Inferior parietal cortex (tissue), 1 donor: ENCODE measurements at regions not wholly inside any gene's neighbourhood (a gene's known extent, or its start where the extent isn't known, plus 50 kb on each side); places are given as distances from the start of the nearest gene placed in this dataset.
"Not testable (repeated sequence)": the region's sequence is repeated elsewhere in the genome, so short reads cannot be mapped to it uniquely, and the experiment has no call there.

ENCODE experiments used
- DNase-seq: peaks from one replicate; pipeline ENCODE4 v3.0.0-alpha.2; 2016; ENCODE audit errors: extremely low spot score

GRCh38 chr1:72428276-72428675, 145.9 kb upstream of the NEGR1 start:
- DNase-seq, result not testable (repeated sequence)

DNA sequence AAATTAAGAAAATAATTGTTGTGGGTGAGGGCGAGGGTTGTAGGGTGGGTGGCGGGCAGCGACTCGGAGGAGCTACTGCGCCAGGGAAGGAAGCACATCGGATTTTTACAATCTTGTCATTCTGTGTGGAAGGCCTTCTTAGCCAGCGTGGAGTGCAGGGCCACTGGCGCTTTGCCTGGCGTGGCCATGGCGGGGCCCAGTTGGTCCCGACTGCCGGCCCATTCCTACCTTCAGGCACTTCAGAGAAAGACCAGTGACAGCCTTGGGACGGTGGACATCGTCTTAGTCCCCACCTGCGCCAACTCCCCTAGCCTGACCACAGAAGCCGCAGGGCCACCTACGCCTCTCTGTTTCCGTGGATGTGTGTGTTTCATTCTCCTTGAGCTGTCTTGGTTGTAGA, 136.9 kb upstream of the NEGR1 start:
- DNase-seq, result no peak

DNA sequence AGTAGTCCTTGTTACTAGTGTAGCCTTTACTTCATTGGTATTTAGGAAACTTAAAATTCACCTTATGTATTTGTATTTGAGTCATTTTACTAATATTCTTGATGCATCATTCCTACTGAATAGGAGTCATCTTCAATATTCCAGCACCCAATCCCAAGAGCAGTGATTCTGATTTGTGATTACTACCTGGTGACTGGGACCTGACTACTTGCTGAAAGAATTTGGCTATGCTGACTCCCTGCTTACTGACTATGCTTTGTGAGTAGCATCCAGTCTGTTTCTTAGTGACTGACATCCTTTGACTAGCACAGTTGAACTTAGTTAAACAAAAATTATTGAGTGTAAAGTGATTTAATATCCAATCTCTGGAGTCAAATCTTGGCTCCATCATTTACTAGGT, 129.9 kb upstream of the NEGR1 start:
- no peak for DNase-seq

- no peak for DNase-seq
These were observed 117.5 kb upstream of the NEGR1 start for GRCh38 chr1:72399807-72400206.

- no peak for DNase-seq
These were observed 115.4 kb upstream of the NEGR1 start for GRCh38 chr1:72397786-72398185.

DNA sequence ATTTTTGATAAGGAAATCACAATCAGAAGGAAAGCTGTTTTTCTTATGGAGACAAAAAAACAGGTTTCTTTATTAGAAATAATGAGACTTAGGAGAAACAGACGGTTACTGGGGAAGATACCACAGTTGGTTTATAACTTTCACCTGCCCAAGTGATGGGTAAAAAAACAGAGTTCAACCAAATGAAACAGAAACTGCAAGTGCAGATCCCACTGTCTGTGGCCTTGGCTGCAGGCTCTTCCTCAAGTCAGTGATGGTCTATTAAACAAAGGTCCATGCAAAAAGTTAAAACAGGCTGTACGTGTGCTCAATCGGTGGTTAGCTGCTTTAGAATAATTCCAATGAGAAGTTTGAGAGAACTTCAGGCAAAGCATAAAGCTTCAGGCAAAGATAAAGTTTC, 112.1 kb upstream of the NEGR1 start:
- DNase-seq, result no peak

DNA sequence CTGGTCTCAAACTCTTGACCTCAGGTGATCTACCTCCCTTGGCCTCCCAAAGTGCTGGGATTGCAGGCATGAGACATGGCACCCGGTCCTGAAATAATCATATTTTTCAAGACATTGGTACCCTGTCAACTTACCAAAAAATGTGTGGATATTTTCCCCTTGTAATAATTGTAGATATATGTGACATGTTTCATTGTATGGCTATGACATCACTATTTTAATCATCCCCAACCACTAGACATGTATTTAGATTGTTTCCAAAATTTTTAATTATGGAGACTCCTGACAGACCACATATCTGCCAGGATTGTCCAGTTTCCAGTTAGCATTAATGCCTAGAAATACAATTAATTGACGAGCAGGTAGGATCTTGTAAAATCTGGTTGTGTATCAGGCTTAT, 96.7 kb upstream of the NEGR1 start:
- no peak for DNase-seq

DNA sequence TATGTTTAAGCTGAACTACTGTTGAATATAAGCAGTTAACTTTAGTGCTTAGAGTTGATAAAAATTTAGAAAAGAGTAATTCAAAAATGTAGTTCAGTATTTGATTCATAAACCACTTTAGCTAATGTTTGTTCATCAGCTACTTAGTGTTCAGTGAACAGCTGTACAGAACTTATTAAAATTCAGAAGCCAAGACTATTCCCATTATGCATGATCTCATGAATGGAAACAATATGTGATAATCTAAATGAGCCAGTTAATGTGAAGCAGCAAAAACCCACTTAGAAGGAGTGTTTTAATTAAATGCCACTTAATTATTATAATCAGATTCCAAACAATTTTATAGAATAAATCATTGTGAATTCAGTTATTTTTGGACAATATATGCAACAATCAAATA, 92.9 kb upstream of the NEGR1 start:
- DNase-seq, result no peak

DNA sequence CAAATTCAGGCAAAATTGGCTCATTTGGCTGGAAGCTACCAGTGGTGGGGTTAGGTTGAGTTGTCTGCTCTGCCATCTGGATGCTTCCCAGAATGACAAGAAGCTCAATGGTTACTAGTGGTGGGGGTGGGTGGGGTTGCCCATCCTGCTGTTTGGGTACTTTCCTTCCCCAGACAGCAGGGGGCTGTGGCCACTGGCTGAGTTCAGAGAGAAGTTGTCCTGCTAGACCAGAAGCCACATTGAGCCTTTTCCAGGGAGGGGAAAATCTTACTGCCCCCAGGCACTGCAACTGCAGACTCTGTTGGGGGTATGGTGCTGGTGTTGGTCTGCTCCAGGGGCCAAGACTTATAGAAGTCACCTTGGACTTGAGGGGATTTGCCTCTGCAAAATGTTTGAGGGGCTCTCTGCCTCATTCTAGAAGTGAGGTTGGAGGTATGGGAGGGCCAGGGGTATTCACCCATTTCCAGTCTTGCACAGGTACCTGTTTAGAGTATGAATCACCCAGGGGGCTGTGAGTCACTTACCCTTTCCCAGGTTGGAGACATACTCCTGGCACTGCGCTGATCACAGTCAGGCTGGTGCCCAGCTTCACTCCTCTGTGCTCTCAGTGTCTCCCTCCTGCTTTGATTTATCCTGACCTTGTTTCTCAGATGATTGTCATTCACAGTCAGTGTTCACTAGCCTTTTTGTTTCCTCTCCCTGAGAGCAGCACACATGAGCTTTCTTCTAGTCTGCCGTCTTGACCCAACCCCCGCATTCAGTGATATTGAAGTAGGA, 89.1 kb upstream of the NEGR1 start:
- DNase-seq, result no peak

DNA sequence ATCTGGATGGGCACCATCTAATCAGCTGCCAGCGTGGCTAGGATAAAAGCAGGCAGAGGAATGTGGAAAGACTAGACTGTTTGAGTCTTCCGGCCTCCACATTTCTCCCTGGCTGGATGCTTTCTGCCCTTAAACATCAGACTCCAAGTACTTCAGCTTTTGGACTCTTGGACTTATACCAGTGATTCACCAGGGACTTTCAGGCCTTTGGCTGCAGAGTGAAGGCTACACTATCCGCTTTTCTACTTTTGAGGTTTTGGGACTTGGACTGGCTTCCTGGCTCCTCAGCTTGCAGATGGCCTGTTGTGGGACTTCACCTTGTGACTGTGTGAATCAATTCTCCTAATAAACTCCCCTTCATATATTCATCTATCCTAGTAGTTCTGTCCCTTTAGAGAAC, 88.5 kb upstream of the NEGR1 start:
- not testable (repeated sequence) for DNase-seq

DNA sequence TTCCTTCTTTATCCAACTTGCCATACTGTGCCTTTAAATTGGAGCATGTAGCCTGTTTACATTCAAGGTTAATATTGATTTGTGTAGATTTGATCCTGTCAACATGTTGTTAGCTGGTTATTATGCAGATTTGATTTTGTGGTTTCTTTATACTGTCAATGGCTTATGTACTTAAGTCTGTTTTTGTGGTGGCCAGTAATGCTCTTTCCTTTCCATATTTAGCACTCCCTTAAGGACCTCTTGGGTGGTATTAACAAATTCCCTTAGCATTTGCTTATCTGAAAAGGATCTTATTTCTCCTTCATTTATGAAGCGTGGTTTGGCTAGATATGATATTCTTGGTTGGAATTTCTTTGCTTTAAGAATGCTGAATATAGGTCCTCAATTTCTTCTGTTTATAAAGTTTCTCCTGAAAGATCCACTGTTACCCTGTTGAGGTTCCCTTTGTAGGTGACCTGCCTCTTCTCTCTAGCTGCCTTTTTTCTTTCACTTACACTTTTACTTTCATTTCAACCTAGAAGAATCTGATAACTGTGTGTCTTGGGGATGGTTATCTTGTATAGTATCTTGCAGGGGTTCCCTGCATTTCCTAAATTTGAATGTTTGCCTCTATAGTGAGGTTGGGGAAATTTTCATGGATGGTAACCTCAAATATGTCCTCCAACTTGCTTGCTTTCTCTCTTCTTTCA, 86.9 kb upstream of the NEGR1 start:
- no peak for DNase-seq

DNA sequence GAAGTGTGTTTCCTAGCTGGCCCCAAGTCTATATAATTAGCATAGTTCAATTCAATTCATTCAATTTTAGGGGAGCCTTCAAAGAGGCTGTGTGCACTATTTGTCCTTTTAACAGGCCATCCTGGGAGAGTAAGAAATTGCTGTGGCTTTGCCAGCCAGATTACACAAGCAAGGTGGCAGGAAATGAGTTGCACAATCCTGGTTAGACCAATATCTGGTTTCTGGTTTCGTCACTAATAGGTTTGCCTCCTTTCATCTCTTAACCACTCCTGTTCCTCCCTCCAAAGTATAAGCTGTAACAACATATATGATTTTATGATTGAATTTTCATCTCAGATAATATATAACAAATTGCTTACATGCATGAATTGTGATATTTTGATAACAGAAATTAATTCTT, 84.1 kb upstream of the NEGR1 start:
- no peak for DNase-seq

DNA sequence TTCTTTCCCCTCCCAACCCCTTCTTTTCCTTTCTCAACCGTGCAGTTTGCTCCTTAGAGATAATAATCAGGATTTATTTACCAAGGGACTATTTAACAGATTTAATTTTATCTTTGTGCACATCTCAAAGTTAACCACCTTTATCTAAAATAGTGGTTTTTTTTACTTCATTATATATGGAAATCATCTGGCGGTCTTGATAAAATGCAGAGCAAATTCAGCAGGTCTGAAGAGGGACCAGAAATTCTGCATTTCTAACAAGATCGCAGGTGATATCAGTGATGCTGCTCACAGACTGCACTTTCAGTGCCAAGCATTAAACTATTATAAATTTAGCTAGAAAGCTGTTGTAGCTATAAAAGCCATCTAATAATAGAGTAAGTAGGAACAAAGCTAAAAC, 83.4 kb upstream of the NEGR1 start:
- no peak for DNase-seq

GRCh38 chr1:72362538-72362937, 80.2 kb upstream of the NEGR1 start:
- no peak for DNase-seq

- DNase-seq, result no peak
These were observed 75.1 kb upstream of the NEGR1 start for GRCh38 chr1:72357411-72357810.

GRCh38 chr1:72355899-72356298, 73.6 kb upstream of the NEGR1 start:
- DNase-seq, result no peak

- no peak for DNase-seq
These were observed 59.3 kb upstream of the NEGR1 start for GRCh38 chr1:72341661-72342060.

DNA sequence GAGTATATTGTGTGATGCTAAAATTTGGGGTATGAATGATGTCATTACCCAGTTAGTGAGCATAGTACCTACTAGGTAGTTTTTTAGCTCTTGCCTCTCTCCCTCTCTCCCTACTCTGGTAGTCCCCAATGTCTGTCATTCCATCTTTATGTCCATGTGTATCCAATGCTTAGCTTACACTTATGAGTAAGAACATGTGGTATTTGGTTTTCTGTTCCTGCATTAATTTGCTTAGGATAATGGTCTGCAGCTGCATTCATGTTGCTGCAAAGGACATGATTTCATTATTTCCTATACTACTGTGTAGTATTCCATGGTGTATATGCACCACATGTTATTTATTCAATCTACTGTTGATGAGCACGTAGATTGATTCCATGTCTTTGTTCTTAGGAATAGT, 54.4 kb upstream of the NEGR1 start:
- no peak for DNase-seq
